Stimulated activated naive CD8-positive, alpha-beta T cell treated with anti-CD3 and anti-CD28 coated beads, Interleukin-15, Interleukin-2, amounts not matched to agents 100 U/mL and 50 U/mL, for 24 hours (primary cell): ENCODE measurements at regions not wholly inside any gene's neighbourhood (a gene's known extent, or its start where the extent isn't known, plus 50 kb on each side); places are given as distances from the start of the nearest gene placed in this dataset.

ENCODE experiments used
- ATAC-seq: fragments of 150-1000 bp; cut with Tn5 transposase; one replicate; pipeline ENCODE4 v1.10.0; 2021
- DNase-seq: peaks from one replicate; pipeline ENCODE4 v3.0.0; 2021

DNA sequence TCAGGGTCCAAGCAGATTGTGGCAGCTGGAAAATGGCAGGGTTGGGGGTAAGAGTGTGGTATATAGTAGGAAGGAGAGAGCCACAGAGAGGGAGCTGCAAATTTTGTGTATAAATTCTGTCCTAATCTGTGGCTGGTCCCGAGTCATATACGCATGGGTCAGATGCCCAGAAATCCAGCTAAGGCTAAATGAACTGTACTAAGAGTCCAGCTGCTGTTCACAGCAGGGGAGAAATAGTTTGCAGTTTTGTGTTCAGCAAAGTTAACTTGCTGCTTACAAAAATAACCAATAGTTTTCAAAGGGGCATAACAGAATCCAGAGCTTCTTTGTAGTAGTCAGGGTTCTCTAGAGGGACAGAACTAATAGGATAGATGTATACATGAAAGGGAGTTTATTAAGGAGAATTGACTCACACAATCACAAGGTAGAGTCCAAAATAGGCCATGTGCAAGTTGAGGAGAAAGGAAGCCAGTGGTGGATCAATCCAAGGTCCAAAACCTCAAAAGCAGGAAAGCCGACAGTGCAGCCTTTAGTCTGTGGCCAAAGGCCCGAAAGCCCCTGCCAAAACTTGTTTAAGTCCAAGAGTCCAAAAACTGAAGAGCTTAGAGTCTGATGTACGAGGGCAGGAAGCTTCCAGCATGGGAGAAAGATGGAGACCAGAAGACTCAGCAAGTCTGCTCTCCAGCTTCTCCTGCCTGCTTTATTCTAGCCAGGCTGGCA, 146.1 kb upstream of the KBTBD8 start:
- DNase-seq (no peak), ATAC-seq (no peak)

GRCh38 chr3:66854601-66855151, 143.4 kb upstream of the KBTBD8 start:
- ATAC-seq (no peak), DNase-seq (no peak)

DNA sequence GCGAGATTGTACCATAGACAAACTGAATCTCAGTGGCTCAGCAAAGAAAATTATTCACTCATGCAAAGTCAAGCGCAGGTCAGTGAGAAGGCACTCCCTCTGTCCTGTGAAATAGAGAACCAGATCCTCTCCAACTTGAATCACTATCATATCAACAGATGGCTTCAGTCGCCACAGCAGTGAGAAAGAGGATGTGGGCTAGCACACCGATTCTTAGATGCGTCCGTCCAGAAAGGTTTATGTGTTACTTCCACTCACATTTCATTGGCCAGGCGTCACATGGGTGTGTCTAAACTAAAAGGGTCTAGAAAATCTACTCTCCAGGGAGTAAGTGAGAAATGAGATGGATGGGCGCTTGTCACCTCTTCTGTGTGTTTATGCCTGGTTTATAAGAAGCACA, 141.6 kb upstream of the KBTBD8 start:
- ATAC-seq: no peak
- DNase-seq: no peak

GRCh38 chr3:66858656-66859381, 139.3 kb upstream of the KBTBD8 start:
- no peak for ATAC-seq
- DNase-seq: peak; percentile 9

- DNase-seq (no peak), ATAC-seq (no peak)
These were observed 137.3 kb upstream of the KBTBD8 start for GRCh38 chr3:66860771-66861170.

GRCh38 chr3:66863205-66864111, 134.6 kb upstream of the KBTBD8 start:
- DNase-seq (no peak), ATAC-seq (no peak)

DNA sequence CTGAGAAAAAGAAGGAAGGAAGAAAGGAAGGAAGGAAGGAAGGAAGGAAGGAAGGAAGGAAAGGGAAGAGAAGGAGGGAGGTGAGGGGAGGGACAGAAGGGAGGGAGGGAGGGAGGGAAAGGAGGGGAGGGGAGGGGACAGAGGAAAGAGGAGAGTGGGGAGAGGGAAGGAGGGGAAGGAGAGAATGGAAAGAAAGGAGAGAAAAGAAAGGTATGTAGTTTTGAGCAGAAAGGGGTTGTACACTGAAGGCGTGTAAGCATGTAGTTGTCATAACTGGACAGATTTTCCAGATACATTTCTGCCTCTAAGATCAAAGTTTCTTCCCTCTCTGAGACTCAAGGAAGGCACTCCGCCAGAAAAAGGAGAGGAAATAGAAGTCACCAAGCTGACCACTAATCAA, 113.4 kb upstream of the KBTBD8 start:
- DNase-seq: no peak
- no peak for ATAC-seq

GRCh38 chr3:66885326-66886000, 112.6 kb upstream of the KBTBD8 start:
- DNase-seq (no peak), ATAC-seq (no peak)

DNA sequence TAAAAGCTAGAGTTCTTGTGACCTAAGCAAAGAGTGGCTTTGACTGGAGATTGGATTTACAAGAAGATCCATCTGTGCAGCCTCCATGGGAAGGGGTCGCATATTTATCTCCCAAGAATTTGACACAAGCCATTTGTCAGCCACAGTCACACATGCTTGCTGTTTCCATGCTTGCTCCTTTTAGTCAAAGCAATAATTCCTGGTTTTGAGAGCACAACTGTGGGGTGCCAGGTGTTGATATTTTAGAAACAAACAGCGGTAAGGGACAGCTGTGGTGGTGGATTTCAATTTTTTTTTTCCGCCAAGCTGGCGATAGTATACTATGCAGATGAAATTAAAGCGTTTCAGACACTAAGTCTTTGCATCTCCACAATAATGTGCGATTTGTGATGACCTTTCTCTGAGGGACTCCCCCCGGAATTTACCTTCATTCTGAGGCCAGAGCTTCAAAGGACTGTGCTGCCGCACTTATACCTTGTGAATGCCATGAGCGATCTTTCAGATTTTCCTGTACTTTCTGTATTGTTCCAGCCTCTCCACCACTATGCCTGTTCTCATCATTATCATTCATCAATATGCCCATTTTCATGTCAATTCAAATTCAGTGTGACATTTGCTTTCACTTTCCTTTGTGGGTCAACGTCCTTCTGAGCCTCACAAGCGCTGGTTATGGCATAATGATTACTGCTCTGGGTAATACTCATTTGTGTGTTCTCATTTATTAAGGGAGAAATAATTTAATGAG, 108.2 kb upstream of the KBTBD8 start:
- DNase-seq (no peak), ATAC-seq (peak; percentile 32)

GRCh38 chr3:66898155-66898554, 100.0 kb upstream of the KBTBD8 start:
- ATAC-seq: no peak
- no peak for DNase-seq

DNA sequence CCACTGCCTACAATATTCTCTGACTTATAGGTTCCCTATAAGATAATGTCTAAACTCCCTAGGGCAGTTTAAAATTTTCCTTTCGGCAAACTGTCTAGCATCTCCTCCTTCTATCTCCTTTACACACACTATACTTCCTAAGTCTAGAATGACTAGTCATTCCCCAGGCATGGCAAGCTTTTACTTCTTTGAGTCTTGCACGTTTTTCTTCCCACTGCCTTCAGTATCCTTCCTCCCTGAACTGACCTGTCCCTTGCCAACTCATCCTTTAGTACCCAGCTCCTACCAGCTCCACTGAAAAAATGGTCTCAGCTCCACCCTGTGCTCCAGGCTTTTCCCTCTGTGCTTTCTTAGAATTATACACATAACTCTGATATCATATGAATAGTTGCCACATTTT, 93.8 kb upstream of the KBTBD8 start:
- DNase-seq (no peak), ATAC-seq (no peak)

- no peak for DNase-seq
- no peak for ATAC-seq
These were observed 93.1 kb upstream of the KBTBD8 start for GRCh38 chr3:66904831-66905493.

DNA sequence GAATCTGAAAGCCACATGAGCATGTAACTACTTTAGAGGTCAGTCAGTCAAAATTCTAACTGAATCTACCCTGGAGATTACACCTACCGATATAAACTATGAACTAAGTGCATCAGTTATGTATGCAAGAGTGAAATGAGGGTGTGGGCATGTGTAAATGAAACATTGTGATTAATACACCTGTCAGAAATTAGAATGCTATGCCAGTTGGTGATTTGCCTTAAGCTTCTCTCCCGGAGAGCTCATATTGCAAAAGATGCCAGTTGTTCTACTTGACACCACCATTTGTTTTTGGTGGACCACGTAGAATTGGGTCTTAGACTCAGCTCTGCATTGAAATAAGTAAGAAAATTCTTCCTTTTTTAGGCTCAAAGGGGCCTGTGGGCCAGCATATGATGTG, 91.0 kb upstream of the KBTBD8 start:
- DNase-seq: no peak
- no peak for ATAC-seq

- ATAC-seq (no peak), DNase-seq (no peak)
These were observed 87.6 kb upstream of the KBTBD8 start for GRCh38 chr3:66910266-66911055.

DNA sequence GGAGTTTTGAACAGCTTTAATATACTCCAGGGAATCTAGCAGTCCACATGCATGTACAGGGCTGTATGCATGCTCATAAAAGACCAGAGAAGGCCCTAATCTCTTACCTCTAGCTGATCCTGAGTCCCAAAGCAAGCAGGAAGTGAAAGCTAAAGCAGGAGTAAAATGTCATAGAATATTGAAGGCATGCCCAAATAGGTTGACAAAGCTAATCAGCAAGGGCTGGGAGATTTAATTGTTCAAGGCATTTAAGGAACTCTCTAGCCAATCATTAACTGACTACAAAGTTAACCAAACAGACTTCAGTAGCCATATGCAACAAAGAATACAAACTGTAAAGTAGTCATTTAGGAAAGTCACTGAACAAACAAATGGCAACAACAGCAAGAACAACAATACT, 85.8 kb upstream of the KBTBD8 start:
- DNase-seq (no peak), ATAC-seq (no peak)

GRCh38 chr3:66922058-66922457, 76.0 kb upstream of the KBTBD8 start:
- DNase-seq (no peak), ATAC-seq (no peak)

DNA sequence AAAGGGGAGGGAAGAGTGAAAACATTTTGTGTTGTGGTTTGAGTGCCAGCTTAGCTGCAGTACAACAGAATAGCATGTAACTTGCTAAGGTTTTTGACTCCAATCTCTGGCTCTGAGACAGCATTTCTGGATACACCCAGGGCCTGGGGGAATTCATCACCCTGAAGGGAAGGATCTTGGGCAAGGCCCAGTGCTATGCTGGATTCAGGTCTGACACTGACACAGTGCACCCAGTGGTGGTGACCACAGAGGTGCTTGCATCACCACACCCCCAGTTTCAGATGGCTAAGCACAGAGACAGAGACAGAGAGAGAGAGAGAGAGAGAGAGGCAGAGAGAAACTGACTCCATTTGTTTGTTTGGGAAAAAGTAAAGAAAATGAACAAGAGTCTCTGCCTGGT, 74.1 kb upstream of the KBTBD8 start:
- DNase-seq (no peak), ATAC-seq (no peak)

- ATAC-seq (no peak), DNase-seq (no peak)
These were observed 69.9 kb upstream of the KBTBD8 start for GRCh38 chr3:66928252-66928651.

DNA sequence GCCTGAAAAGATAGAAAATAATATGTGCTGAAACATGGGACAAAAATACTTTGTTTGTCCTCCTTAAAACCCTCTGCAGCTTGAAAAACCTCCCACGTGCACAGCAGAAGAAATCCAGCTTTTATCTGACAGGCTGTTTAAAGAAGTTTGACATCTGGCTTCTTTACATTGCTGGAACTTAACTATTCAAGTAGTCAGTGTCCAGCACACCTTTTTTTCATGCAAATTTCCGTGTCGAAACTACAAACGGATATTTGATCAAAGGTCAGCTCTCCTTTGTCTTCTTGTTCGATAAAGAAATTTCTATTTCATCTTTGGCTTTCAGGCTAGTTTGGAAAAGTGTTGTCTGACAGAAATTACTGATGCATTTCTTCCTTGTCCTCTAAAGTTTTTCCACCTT, 66.8 kb upstream of the KBTBD8 start:
- DNase-seq (no peak), ATAC-seq (no peak)

GRCh38 chr3:66931699-66932098, 66.4 kb upstream of the KBTBD8 start:
- no peak for ATAC-seq
- no peak for DNase-seq
